NCI-H510A (cell line): ENCODE measurements at regions not wholly inside any gene's neighbourhood (a gene's known extent, or its start where the extent isn't known, plus 50 kb on each side); places are given as distances from the start of the nearest gene placed in this dataset.
"Not testable (repeated sequence)": the region's sequence is repeated elsewhere in the genome, so short reads cannot be mapped to it uniquely, and the experiment has no call there.

Experiments
- DNase-seq: peaks from one replicate; lab custom pipeline; 2025; lab: John Stamatoyannopoulos, UW

DNA sequence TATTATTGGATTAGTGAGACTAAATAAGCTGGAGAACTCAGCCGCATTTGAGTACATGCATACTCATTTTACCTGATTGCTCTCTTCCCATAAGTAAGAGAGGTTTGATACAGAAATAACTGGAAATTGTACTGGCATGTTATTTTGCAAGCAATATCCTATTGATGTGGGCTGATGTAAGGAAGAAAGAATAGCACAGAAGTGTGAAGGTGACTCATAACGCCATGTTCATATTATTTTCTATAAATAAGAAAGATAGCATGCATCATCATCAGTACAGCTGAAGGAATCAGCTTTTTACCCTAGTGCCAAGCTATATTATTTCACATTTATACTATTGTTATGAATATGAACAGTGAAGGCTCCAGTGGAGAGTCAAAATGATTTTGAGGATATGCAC lies 138.3 kb upstream of the FAM47A start:
- DNase-seq: no peak

DNA sequence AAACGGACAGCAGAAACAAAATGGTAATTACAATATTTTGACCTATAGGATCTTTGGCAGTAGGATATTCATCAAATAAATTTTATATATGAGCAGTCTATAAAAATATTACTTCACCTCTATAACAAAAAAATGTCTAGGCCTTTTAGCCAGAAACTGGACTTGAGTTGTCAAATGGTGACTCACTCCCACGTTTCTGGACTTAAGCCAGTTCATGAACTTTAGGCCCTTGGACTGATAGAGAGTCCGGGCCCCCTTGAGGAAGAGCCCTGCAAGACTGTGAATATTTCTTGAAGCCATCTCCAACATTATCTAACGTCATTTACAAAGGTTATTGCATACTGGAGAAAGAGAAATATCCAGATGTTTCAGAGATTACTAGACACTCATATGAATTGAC lies 106.8 kb upstream of the FAM47A start:
- no peak for DNase-seq

DNA sequence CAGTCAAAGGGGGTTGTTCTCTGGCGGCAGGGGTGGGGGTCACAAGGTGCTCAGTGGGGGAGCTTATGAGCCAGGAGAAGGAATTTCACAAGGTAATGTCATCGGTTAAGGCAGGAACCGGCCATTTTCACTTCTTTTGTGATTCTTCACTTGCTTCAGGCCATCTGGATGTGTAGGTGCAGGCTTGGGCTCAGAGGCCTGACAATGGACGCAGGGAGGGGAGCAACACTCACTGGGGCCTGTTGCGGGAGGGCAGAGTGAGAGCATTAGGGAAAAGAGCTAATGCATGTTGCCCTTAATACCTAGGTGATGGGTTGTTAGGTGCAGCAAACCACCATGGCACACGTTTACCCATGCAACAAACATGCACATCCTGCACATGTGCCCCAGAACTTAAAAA lies 98.0 kb upstream of the FAM47A start:
- not testable (repeated sequence) for DNase-seq

DNA sequence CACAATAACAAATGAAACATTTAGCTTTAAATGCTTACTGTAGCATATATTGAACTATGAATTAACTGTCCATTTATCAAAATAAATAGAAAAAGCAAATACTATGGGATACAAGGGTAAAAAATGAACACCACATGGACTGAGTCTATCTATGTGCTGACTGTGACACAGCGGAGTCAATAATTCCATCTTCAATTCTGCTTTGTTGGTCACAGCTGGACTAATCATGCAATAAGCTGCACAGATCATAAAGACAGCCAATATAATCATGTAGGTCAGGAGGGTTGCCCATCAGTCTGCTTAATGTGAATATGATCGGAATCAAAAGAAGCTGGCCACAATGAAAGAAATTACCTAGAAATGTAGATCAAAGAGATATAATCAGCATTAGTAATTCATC lies 95.7 kb upstream of the FAM47A start:
- DNase-seq: no peak

DNA sequence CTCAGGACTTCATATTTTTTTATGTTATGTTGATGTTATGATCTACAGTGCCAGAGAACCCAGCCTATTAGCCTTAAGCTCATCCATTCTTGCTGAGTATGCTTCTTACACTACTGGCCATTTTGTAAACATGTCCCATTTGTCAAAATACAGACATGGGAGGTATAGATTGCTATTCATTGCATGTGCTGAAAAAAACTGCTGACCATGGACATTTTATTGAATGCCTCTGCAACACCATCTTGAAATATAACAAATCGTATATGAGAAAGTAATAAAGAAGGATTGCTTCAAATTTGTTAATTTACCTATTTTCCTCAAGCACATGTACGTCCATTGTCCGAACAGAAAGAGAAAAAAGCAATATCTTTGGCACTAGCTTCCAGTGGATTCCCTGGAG lies 91.5 kb upstream of the FAM47A start:
- no peak for DNase-seq

DNA sequence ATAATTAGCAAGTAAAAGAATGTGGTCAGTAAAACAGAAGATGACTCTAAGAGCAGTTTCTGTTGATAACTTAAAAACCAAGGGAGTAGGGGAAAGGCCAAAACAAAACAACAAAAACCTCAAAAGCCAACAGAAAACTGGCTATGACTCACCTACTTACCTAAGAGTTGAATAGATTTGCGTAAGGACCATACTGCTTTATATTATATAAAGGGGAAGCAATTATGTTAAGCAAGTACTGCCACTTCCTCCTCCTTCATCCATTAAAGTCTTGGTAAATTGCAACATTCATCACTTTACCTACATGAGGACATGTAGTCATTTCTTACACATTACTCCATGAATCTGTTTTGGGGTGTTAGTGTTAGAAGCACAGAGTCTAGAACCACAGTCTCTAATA lies 85.9 kb upstream of the FAM47A start:
- no peak for DNase-seq

DNA sequence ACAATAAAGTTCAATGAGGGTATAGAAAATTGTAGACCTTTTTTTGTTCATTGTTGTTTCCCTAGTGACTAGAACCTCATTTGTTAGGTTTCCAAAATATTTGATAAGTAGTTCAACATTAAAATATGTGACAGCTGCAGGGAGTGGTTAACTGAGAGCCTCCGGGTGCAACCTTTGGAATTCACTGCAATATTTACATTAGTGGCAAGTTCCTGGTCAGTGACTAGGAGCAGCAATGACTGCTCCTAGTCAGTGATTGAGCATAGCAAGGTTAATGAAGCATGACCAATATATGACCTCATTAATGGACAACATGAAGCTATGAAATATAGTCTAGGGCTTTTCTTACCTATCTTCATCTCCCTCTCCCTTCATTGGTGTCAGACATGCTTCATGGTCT lies 65.8 kb upstream of the FAM47A start:
- no peak for DNase-seq
